GM18505 (cell line): ENCODE measurements at regions not wholly inside any gene's neighbourhood (a gene's known extent, or its start where the extent isn't known, plus 50 kb on each side); places are given as distances from the start of the nearest gene placed in this dataset.
"Not testable (repeated sequence)": the region's sequence is repeated elsewhere in the genome, so short reads cannot be mapped to it uniquely, and the experiment has no call there.

Source experiments
- ATAC-seq: cut with Tn5 transposase; IDR thresholded peaks from one replicate; pipeline ENCODE4 v1.9.1; 2021; ENCODE audit not compliant: unreplicated experiment
- POLR2A ChIP-seq: IDR thresholded peaks from 4 replicates; pipeline ENCODE4 v1.6.1; 2011; ENCODE audit warnings: borderline replicate concordance; ENCODE audit not compliant: insufficient read depth, insufficient read length; ENCODE audit errors: extremely low read depth

DNA sequence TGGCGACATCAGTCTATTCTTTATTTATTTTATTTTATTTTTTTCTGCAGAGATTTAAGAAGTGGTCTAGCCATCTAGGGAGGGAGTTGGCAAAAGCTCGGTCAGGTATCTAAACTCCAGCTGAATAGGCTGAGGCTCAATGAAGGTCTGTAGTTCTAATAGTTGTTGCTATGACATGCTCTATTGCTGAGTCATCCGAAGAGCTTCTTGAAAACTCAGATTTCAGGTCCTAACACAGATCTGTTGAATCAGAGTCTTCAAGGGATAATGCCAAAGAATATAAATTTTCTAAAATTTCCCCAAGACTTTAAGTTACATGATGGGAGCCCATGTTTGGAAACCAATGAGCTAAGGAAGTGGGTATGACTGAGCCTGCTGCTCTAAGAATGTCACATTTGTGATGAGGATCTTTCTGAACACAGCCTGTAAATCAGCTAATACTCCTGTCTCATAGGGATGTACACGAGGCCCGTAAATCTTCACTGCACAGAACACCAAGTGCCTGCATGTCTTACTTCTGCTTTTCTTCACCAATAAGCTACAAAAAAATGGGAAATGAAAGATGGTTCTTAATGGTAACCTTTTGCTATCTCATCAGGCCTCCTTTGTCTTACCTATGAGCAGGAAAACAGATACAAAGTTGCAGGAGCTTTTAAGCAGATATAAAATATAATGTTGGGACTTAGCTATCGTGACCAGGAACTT, 901.4 kb upstream of the API5 start:
- peak; percentile 55 for ATAC-seq
- TF ChIP-seq POLR2A: no peak

GRCh38 chr11:42412590-42412989, 899.2 kb upstream of the API5 start:
- no peak for ATAC-seq

GRCh38 chr11:42417691-42418090, 894.1 kb upstream of the API5 start:
- TF ChIP-seq POLR2A: no peak
- ATAC-seq: no peak

More at GRCh38 chr11:42412590-42412989, 899.2 kb upstream of the API5 start:
- TF ChIP-seq POLR2A: no peak

DNA sequence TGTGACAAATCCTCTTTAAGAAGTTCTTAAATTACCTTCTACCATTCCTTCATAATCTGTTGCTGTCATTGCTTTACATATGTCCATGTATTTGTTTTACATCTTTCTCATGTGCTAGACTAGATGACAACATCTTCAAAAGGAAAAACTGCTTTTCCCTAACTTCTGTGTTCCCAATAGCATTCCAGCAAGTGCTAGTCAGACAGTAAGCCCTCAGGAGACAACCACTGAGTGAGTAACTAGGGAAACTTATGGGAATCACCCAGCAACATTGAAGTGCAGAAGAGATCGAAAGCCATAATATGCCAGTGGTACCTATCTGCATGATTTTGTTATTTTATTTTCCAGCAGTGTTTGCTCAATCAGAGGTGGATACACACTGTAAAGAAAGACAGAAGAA, 889.7 kb upstream of the API5 start:
- TF ChIP-seq POLR2A: no peak
- ATAC-seq: no peak

GRCh38 chr11:42434911-42435310, 876.9 kb upstream of the API5 start:
- ATAC-seq: not testable (repeated sequence)

DNA sequence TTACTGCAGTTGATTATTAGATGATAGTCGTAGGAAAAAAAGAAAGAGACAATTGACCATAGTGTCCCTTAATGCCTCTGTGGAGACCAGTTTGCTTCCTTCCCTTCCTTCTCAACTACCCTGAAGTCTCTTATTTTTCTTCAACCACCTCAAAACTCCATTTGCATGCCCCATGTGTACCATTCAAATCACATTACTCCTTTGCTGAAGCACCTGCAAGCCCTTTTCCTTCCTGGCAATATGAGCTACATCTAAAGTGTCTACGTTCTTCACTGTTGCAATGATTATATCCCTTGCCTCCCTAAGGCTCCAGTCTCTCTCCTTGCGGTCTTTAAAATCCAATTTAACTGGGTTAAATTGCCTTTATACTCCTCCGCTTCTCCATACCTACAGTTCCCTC, 867.4 kb upstream of the API5 start:
- ATAC-seq: no peak
- no peak for TF ChIP-seq POLR2A

DNA sequence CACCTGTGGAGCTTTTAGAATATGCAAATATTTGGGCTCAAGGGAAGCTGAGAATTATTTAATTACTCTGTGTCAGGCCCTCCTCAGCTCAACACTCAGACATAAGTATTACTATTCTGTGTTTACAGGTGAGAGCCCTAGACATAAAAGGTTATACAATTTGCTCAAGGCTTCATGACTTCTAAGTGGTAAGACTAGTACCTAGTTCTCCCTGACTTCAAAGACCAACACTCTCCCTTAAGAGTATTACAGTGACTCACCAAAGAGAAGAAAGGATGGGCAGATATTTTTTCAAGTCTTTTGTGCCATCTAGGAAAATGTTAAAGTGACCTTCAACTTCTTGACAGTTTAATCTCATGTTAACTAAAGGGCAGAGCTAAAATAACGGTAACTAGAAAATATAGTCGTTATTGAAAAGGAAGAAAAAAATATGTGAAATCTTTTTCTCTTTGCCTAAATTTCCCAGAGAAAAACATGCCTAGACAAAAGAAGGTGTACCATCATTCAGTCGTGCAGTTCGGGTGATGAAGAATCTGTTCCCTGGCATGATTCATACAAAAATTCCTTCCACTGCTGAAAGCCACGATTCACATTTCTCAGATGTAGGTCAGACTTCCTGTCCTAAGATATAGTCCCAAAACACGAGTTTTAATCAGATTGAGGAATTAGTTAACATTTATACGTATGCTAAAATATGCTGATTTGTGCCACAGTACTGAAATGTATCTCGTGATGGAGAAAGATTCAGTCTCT, 849.1 kb upstream of the API5 start:
- no peak for TF ChIP-seq POLR2A
- no peak for ATAC-seq

GRCh38 chr11:42465623-42466022, 846.2 kb upstream of the API5 start:
- no peak for ATAC-seq
- no peak for TF ChIP-seq POLR2A

DNA sequence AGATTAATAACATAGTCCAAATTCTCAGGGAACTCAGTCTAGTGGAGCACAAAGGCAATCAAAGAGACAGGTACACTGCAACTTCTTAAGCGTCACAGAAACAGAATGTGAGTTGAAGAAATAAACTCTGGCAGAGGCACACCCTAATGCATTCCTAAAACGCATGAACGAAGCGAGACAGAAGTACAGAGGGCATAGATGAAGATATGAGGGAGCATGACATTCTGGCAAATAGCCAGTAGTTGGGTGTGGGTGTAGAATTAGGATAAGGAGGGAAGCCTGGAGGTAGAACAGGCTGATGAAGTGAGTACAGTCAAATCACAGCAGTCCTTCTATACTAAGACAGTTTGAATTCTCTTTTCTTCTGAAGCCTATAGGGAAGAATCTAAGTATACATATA, 838.7 kb upstream of the API5 start:
- no peak for TF ChIP-seq POLR2A
- ATAC-seq: no peak

DNA sequence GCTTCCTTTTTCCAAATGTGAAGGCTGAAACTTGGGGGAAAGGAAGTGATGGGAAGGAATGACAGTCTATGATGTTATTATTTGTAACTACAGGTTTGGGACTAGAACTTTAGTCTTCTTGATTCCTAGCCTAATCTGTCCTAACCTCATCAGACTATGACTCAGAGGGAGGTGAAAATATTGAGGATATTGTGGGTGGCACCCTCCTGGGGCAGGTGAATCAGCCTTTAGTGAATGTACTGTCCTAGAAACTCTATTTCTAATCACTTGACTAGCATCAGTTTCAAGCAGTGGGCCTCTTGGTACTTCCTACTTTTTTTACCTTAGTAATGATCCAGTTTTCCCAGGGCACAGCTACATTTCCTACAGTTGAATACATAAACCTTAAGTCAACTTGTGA, 829.0 kb upstream of the API5 start:
- no peak for ATAC-seq
- no peak for TF ChIP-seq POLR2A

- ATAC-seq: no peak
- no peak for TF ChIP-seq POLR2A
These were observed 821.3 kb upstream of the API5 start for GRCh38 chr11:42490506-42490905.

DNA sequence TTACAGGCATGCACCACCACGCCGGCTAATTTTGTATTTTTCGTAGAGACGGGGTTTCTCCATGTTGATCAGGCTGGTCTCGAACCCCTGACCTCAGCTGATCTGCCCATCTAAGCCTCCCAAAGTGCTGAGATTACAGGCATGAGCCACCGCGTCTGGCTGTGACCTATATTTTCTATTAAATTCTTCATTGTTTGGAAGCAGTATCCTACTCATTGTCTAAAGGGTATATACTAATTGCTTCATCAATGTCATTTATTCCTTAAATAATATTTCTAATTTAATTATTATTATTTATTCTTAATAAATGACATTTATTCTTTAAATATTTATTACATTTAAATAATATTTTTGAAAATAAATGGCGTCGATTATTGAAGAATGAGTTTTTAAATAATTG, 817.3 kb upstream of the API5 start:
- ATAC-seq: no peak
- no peak for TF ChIP-seq POLR2A

DNA sequence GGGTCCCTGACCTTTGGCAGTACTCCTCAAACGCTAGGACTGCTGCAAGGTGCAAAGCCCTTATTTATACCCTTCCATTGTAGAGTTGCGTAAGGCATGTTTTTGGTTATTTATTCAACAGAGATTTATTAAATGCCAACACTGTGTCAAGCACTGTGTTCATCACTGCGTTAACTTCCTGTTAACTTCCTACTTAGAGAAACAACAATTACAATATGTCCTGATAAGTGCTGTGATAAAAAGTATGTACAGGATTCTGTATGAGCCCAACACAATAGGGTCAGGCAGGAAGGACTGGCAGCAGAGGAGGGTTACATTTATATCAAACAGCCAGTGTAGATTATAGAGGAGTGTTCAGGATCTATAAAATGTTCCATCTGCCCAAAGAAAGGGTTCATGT, 812.8 kb upstream of the API5 start:
- ATAC-seq: no peak
- no peak for TF ChIP-seq POLR2A

GRCh38 chr11:42502151-42502550, 809.6 kb upstream of the API5 start:
- no peak for ATAC-seq
- TF ChIP-seq POLR2A: no peak
